GM12878 (cell line): ENCODE measurements at regions not wholly inside any gene's neighbourhood (a gene's known extent, or its start where the extent isn't known, plus 50 kb on each side); places are given as distances from the start of the nearest gene placed in this dataset.
A peak's percentile ranks its signal among the peaks of the same experiment; 100 is the strongest.

ENCODE experiments used
- BCL3 ChIP-seq: IDR thresholded peaks from 2 replicates; pipeline ENCODE4 v1.6.1; 2011; ENCODE audit warnings: borderline replicate concordance, low read depth, mild to moderate bottlenecking, moderate library complexity, low read length; ENCODE audit not compliant: insufficient read depth, poor library complexity, severe bottlenecking
- CHD4 ChIP-seq: fragments of 200-600 bp; sonication (generic); IDR thresholded peaks from 2 replicates; pipeline ENCODE4 v1.6.1; 2016; ENCODE audit warnings: mild to moderate bottlenecking
- E2F8 ChIP-seq: fragments of 450-650 bp; IDR thresholded peaks from 2 replicates; pipeline ENCODE4 v1.6.1; 2018; ENCODE audit warnings: mild to moderate bottlenecking, low read depth, moderate library complexity; ENCODE audit not compliant: partially characterized antibody
- IRF4 ChIP-seq: IDR thresholded peaks from 2 replicates; pipeline ENCODE4 v1.6.1; 2011; ENCODE audit warnings: low read depth, low read length
- KAT2A ChIP-seq: conservative IDR thresholded peaks from 2 replicates; pipeline ENCODE4 v1.6.1; 2011; ENCODE audit warnings: low read depth, low read length; ENCODE audit not compliant: control insufficient read depth
- MTA2 ChIP-seq: fragments of 450-650 bp; IDR thresholded peaks from 2 replicates; pipeline ENCODE4 v1.6.1; 2016; ENCODE audit warnings: low read depth, mild to moderate bottlenecking, moderate library complexity
- MYB ChIP-seq: fragments of 150-350 bp; IDR thresholded peaks from 2 replicates; pipeline ENCODE4 v1.6.1; 2014; ENCODE audit warnings: mild to moderate bottlenecking, low read depth, low read length, borderline replicate concordance
- NFXL1 ChIP-seq: fragments of 450-650 bp; IDR thresholded peaks from 2 replicates; pipeline ENCODE4 v1.6.1; 2017; ENCODE audit warnings: antibody characterized with exemption, mild to moderate bottlenecking, borderline replicate concordance
- NKRF ChIP-seq: fragments of 450-650 bp; conservative IDR thresholded peaks from 2 replicates; pipeline ENCODE4 v1.6.1; 2017; ENCODE audit warnings: mild to moderate bottlenecking, moderate library complexity
- PKNOX1 ChIP-seq: fragments of 450-650 bp; IDR thresholded peaks from 2 replicates; pipeline ENCODE4 v1.6.1; 2016; ENCODE audit warnings: mild to moderate bottlenecking
- RAD51 ChIP-seq: fragments of 450-650 bp; IDR thresholded peaks from 2 replicates; pipeline ENCODE4 v1.6.1; 2016; ENCODE audit warnings: moderate library complexity, mild to moderate bottlenecking, inconsistent platforms
- SMAD5 ChIP-seq: IDR thresholded peaks from 2 replicates; pipeline ENCODE4 v1.6.1; 2016; ENCODE audit warnings: antibody characterized with exemption, low read depth
- ZBTB33 ChIP-seq: fragments of 450-650 bp; IDR thresholded peaks from 2 replicates; pipeline ENCODE4 v1.6.1; 2017; ENCODE audit warnings: mild to moderate bottlenecking
- ZNF592 ChIP-seq: fragments of 450-650 bp; IDR thresholded peaks from 2 replicates; pipeline ENCODE4 v1.6.1; 2017; ENCODE audit warnings: mild to moderate bottlenecking, moderate library complexity
- ZSCAN29 ChIP-seq: fragments of 450-650 bp; IDR thresholded peaks from 2 replicates; pipeline ENCODE4 v1.6.1; 2017; ENCODE audit warnings: mild to moderate bottlenecking, moderate library complexity

- TF ChIP-seq ZNF592 (no peak), CHD4 (0 out of 2 replicates have a peak, but pooled peaks have one; percentile 55), KAT2A (no peak), RAD51 (no peak), IRF4 (peak; percentile 90), BCL3 (no peak), ZSCAN29 (no peak), MYB (no peak), SMAD5 (no peak), ZBTB33 (no peak), NKRF (no peak), NFXL1 (no peak), PKNOX1 (no peak), E2F8 (no peak), MTA2 (peak; percentile 85)
Observed at GRCh38 chr10:90087197-90088023, 386.0 kb downstream of the KIF20B start (continued).
